ENCODE measurements at regions not wholly inside any gene's neighbourhood (a gene's known extent, or its start where the extent isn't known, plus 50 kb on each side); places are given as distances from the start of the nearest gene placed in this dataset.

DNA sequence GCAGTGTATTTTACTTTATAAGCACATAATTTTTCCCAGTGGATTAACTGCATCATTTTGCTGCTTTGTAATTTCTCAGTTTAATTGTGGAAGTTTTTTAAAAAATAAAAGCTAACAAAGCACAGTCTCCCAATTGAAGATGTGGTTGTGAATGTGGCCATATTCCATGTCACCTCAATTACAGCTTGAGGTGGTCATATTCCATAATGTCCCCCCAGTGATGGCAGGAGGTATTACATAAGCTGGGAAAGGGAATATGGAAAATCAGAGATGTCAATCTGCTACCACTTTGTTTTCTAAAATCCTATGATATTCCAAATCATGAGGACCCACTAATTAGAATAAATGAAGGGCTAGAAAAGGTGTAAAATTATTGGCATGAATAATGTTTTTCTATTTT lies 1672.0 kb upstream of the CDH9 start:
- no peak for DNase-seq (ENCODE audit: low read depth in 1 of 2, low spot score in 1 of 2)
- TF ChIP-seq CTCF (IDR thresholded peaks at IDR 0.05; ENCODE audit: insufficient read depth, low read length) = no peak
- TF ChIP-seq GABPA (IDR thresholded peaks at IDR 0.05; ENCODE audit: low read depth) = no peak
- no peak for TF ChIP-seq POLR2AphosphoS5 (IDR thresholded peaks at IDR 0.05; ENCODE audit: low read depth)
- TF ChIP-seq SPI1 (IDR thresholded peaks at IDR 0.05; ENCODE audit: borderline replicate concordance, low read depth) = no peak
- TF ChIP-seq, protein P1, sequence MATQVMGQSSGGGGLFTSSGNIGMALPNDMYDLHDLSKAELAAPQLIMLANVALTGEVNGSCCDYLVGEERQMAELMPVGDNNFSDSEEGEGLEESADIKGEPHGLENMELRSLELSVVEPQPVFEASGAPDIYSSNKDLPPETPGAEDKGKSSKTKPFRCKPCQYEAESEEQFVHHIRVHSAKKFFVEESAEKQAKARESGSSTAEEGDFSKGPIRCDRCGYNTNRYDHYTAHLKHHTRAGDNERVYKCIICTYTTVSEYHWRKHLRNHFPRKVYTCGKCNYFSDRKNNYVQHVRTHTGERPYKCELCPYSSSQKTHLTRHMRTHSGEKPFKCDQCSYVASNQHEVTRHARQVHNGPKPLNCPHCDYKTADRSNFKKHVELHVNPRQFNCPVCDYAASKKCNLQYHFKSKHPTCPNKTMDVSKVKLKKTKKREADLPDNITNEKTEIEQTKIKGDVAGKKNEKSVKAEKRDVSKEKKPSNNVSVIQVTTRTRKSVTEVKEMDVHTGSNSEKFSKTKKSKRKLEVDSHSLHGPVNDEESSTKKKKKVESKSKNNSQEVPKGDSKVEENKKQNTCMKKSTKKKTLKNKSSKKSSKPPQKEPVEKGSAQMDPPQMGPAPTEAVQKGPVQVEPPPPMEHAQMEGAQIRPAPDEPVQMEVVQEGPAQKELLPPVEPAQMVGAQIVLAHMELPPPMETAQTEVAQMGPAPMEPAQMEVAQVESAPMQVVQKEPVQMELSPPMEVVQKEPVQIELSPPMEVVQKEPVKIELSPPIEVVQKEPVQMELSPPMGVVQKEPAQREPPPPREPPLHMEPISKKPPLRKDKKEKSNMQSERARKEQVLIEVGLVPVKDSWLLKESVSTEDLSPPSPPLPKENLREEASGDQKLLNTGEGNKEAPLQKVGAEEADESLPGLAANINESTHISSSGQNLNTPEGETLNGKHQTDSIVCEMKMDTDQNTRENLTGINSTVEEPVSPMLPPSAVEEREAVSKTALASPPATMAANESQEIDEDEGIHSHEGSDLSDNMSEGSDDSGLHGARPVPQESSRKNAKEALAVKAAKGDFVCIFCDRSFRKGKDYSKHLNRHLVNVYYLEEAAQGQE (IDR thresholded peaks at IDR 0.05; ENCODE audit: insufficient replicate concordance, low read depth) = no peak

DNA sequence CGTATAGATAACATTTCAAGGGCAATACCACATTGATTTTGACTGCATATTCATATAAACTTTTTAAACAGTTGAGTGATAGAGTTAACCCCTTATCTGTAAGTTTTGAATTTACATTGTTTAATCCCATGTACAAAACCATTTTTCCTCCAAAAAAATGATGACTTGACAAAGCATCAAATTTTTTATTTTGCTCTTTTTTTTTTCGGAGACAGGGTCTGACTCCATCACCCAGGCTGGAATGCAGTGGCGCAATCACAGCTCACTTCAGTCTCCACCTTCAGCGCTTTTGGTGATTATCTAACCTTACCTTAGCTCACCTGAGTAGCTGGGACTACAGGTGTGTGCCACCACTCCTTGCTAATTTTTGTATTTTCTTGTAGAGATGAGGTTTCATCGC lies 1670.1 kb upstream of the CDH9 start:
- TF ChIP-seq CTCF (IDR thresholded peaks at IDR 0.05; ENCODE audit: insufficient read depth, low read length) (no peak), POLR2AphosphoS5 (IDR thresholded peaks at IDR 0.05; ENCODE audit: low read depth) (no peak), SPI1 (IDR thresholded peaks at IDR 0.05; ENCODE audit: borderline replicate concordance, low read depth) (no peak), GABPA (IDR thresholded peaks at IDR 0.05; ENCODE audit: low read depth) (no peak)
- TF ChIP-seq, protein P1 (IDR thresholded peaks at IDR 0.05; ENCODE audit: insufficient replicate concordance, low read depth) = no peak
- no peaks in the 10 kb centered on the region for H3K27me3 ChIP-seq (ENCODE audit: insufficient read depth, poor library complexity, severe bottlenecking)
- no peak overlapping the region for H3K27ac ChIP-seq (replicated peaks)
- DNase-seq (ENCODE audit: low read depth in 1 of 2, low spot score in 1 of 2) = no peak
- no peak overlapping the region for H3K4me3 ChIP-seq (replicated peaks; ENCODE audit: insufficient read depth, low read length)

More for the DNA sequence above, 1672.0 kb upstream of the CDH9 start:
- Histone ChIP-seq H3K4me3 (replicated peaks; ENCODE audit: insufficient read depth, low read length) (no peak overlapping the region), H3K27ac (replicated peaks) (no peak overlapping the region), H3K27me3 (ENCODE audit: insufficient read depth, poor library complexity, severe bottlenecking) (no peaks in the 10 kb centered on the region)

DNA sequence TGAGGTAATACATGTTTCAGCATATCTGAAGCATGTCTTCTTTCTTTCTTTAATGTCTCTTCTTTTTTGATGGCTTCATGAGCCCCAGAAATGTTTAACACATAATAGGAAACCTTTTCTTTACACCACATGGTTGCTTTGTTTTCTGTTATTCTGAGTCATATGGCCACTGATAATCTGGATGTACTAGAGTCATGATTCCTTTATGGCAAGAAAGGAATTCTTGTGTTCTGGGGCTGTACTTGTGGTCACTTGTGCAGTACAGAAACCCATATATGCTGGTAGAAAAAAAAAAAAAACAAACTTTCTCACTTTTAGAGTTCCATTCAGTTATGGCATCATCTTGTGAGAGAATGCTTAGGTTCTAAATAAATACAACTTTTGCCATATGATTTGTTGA lies 1669.3 kb upstream of the CDH9 start:
- DNase-seq (ENCODE audit: low read depth in 1 of 2, low spot score in 1 of 2) = no peak
- TF ChIP-seq, protein P1 (IDR thresholded peaks at IDR 0.05; ENCODE audit: insufficient replicate concordance, low read depth) = no peak
- no peak for TF ChIP-seq SPI1 (IDR thresholded peaks at IDR 0.05; ENCODE audit: borderline replicate concordance, low read depth)
- H3K27ac ChIP-seq (replicated peaks) = no peak overlapping the region
- H3K4me3 ChIP-seq (replicated peaks; ENCODE audit: insufficient read depth, low read length) = no peak overlapping the region
- H3K27me3 ChIP-seq (ENCODE audit: insufficient read depth, poor library complexity, severe bottlenecking) = no peaks in the 10 kb centered on the region

Measured in HL-60 (cell line).